Esophagus squamous epithelium (tissue), 4 donors: ENCODE measurements at regions not wholly inside any gene's neighbourhood (a gene's known extent, or its start where the extent isn't known, plus 50 kb on each side); places are given as distances from the start of the nearest gene placed in this dataset.

Experiments used
- CTCF ChIP-seq, 6 experiments: fragments of 450-650 bp in 4 of 6; fragments of 200-600 bp in 2 of 6; sonication (generic) in 2 of 6; IDR thresholded peaks; one replicate each; pipeline ENCODE4 v1.5.1; 2016 to 2019; ENCODE audit warnings: antibody characterized with exemption in 6 of 6, mild to moderate bottlenecking in 4 of 6, moderate library complexity in 4 of 6
- POLR2A ChIP-seq, 4 donors: fragments of 450-650 bp; IDR thresholded peaks; one replicate each; pipeline ENCODE4 v1.6.1; 2017; ENCODE audit warnings: antibody characterized with exemption in 4 of 4, mild to moderate bottlenecking in 4 of 4, moderate library complexity in 3 of 4

- no peak for TF ChIP-seq CTCF (IDR thresholded peaks at IDR 0.05)
- no peak for TF ChIP-seq POLR2A (IDR thresholded peaks at IDR 0.05)
Observed at GRCh38 chr20:56829788-56830385, 200.8 kb downstream of the TFAP2C start.
